GM21515 (cell line): ENCODE measurements at regions not wholly inside any gene's neighbourhood (a gene's known extent, or its start where the extent isn't known, plus 50 kb on each side); places are given as distances from the start of the nearest gene placed in this dataset.
"Not testable (repeated sequence)": the region's sequence is repeated elsewhere in the genome, so short reads cannot be mapped to it uniquely, and the experiment has no call there.

Experiments used
- ATAC-seq: cut with Tn5 transposase; IDR thresholded peaks from one replicate; pipeline ENCODE4 v1.9.1; 2021; ENCODE audit not compliant: unreplicated experiment

DNA sequence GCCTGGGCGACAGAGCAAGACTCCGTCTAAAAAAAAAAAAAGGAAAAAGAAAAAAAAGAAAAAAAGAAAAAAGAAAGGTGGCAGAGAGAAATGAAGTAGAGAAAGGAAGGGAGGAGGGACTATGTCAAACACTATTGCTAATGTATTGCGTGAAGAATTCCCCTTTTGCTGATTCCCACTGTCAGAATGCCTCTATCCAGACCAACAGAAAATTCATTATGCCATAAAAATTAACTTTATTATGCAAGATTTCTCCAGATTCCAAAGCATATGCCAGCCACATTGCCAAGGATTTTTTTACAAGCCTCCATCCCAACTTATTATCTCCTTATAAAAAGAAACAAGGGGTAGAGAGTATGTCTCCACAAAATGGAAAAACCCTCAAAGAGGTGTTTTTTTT lies 209.3 kb downstream of the MTERF1 start:
- ATAC-seq, result no peak

DNA sequence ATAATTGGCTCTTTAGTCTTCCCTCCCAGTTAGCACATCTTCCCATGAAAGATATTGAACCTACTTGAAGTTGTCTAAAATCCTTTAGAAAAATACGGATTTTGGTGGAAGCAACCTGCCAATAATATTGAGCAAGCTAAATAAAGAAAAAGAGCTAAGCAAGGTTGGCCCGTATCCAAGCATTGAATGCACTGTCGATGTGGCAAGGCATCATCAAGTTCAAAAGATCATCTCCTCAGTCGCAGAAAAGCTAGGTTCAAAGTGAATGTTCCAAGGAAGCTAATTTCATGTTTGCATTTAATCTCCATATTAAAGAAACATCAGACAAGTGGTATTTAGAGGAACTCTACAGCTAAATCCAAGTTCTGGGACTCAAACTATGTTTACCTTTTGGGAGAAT lies 206.0 kb downstream of the MTERF1 start:
- ATAC-seq, result no peak

DNA sequence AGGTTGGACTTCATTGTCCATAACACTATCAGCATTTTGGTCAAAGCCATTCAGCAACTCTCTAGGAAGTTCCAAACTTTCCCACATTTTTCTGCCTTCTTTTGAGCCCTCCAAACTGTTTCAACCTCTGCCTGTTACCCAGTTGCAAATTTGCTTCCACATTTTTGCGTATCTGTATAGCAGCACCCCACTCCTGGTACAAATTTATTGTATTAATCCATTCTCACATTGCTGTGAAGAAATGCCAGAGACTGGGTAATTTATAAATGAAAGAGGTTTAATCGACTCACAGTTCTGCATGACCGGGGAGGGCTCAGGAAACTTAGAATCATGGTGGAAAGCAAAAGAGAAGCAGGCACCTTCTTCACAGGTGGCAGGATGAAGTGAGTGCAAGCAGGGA lies 198.8 kb downstream of the MTERF1 start:
- ATAC-seq, result no peak

DNA sequence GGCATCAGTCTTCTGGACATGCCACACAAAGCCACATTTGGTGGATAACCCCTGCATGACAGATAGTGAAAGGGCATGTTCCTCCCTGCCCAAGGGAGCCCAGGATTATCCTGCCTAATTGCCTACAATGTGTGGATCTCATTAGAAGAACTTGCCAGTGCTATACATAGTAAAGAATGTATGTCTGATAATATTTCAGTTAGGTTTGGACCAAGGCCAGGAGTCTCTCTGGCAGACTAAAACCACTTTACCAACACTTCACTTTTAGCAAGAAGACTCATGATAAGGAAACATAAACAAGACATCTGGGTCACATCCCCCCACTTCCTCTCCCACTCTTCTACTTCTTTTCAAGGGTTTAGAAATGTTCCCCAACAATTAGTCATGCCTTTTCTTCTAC lies 196.7 kb downstream of the MTERF1 start:
- ATAC-seq, result no peak

DNA sequence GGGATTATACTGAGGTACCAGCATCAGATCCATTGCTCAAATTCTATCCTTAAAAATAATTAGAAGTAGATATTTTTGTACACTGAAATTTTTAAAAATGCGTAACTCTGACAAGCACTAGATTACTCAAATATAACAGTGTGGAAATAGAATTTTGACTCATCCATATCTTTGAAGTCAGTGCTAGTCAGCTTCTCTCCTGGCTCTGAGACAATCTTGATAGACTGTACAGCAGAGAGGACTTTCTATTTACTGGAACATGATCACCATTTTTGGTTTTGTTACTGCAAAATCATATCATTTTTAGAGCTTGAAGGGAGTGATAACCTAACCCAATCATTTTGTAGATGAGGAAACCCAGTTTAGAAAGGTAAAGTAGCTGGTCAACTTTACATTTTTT lies 195.0 kb downstream of the MTERF1 start:
- ATAC-seq, result no peak

DNA sequence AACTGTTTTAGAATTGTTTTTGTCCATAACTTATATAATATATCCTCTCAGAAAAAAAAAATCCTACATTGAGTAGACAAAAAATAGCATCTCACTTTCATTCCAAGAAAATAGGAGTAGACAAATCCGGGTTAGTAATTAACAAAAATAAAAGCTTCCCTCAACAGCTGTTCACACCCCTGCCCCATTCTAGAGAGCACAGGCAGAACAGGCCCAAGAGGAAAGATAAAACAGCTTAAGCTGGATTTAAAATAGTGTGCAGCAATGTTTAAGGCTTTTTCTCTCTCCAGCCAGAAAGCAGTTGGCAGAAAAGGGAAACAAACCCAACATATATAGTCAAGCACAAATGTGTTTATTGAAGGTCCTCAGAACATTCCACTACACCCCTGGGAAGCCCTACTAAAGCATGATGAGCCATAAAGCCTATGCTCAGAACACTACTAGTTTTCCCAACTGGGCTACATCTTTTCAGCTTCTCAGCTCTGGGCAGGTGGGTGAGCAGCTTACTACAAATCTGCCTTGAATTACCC lies 189.9 kb downstream of the MTERF1 start:
- no peak for ATAC-seq

DNA sequence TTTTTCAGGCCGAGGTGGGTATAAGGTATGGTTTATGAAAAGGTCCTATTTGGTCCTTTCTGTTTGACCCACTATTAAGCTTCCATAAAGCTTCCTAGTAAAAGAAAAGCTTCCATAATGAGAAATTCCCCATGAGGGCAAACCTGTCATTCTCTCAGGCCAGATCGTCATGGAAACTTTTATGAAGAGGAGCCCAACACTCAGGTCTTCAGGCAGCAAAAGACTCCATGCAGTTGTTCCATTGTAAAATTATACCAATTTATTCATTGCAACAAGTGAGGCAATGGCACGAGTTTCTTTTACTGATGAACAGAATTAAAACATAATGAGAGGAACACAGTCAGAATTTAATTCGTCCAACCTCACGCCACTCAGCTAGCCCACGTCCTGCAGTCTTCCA lies 188.6 kb downstream of the MTERF1 start:
- ATAC-seq, result no peak

DNA sequence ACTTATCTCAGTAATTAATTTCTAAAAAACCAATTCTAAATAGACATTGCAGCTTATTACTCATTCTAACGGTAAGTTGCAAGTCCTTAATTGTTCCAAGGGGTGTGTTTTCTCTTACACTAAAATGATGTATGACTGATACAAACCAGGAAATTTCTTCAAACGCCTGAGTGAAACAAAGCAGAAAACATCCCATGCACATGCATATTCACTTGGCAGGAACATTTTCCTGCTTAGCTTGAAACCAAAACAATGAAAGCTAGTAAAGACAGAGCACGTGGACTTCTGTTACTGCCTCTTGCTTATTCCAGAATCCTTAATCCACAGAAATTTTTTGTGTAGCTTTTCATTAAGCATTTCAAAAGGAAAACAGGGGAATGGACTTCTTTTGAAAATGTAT lies 187.7 kb downstream of the MTERF1 start:
- ATAC-seq, result no peak

DNA sequence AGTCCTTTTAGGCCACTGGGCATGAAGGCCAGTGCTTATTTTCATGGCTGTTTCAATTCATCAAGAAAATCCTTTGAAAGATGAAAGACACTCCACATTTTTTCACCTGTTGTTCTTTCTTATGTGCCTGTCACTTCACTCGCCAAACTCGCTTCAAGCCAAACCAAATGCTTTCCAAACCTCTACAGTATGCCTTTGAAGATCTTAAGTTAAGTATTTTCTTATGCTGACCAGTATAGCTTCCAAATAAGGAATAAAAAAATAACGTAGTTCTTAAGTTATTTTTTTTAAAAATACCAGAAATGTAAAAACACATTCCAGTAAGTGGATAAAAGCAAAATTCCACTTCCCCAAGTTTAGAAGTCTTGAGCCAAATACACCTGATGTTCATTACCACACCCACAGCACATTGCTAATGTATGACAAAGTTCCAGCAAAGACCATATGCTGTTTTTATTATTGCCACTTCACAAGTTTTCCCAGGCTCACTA lies 186.1 kb downstream of the MTERF1 start:
- ATAC-seq, result no peak

DNA sequence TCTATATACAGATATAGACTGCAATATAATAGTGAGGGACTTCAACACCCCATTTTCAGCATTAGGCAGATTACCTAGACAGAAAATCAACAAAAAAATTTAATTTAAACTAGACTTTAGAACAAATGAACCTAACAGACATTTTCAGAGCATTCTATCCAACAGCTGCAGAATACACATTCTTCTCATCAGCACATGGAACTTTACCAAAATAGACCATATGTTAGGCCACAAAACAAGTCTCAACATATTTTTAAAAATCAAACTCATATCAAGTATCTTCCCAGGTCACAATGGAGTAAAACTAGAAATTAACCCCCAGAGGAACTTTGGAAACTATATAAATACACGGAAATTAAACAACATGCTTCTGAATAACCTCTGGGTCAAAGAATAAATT lies 169.6 kb downstream of the MTERF1 start:
- no peak for ATAC-seq

DNA sequence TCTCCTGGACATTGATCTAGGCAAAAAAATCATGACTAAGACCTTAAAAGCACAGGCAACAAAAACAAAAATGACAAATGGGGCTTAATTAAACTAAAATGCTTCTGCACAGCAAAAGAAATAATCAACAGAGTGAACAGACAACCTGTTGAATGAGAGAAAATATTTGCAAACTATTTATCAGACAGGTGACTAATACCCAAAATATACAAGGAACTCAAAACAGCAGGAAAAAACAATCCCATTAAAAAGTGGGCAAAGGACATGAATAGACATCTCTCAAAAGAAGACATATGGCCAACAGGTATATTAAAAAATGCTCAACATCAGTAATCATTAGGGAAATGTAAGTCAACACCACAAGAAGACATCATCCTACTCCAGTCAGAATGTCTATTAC lies 166.8 kb downstream of the MTERF1 start:
- no peak for ATAC-seq

DNA sequence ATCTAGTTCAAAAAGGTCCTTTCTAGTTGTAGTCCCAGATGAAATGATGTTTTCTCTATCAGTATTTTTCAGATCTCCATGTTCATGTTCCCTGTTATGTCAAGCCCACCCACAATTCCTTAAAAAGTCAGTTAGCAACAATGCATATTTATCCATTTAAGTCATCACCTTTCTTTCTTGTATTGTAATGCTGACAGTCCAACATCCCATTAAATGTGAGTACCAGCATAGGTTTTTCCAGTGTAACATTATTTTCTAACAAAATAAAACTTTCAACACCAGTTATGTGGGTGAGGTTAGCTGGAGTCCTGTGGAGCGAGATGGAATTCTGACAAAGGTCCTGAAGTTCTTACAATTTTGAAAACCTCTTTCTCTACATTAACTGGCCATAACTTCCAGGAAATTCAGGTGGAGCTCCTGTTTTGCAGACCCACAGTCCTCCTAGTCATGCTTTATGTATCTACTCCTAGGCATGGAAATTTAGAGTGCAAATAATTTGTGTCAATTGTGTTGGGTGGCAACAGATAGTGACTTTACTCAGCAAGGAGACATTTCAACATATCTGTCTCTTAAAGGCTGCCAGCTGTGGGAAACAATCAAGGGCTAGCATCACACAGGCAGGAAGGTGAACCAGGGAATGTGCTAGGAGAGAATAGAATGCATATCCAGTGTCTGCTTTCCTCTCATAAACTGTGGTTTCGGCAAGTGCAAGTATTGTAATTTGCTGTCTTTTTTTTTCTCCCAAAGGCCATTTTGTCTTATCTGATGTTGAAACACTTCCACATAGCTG lies 162.6 kb downstream of the MTERF1 start:
- ATAC-seq, result no peak

DNA sequence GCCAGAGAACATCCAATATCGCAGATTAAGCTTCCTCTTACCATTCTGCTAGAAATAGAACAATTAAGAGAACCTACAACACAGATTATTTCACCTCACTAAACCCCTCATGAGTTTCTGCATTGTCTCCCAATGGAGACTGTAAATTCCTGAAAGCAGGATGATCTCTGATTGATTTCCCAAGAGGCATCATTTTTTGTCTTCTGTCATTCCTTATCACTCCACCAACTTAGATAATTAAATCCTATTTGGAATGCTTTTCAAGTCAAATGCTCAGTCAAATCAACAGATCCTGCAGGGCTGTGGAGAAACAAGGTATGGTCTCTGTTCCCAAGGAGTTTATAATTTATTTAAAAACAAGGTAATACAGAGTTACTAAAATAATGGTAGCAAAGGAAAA lies 161.5 kb downstream of the MTERF1 start:
- ATAC-seq, result no peak

DNA sequence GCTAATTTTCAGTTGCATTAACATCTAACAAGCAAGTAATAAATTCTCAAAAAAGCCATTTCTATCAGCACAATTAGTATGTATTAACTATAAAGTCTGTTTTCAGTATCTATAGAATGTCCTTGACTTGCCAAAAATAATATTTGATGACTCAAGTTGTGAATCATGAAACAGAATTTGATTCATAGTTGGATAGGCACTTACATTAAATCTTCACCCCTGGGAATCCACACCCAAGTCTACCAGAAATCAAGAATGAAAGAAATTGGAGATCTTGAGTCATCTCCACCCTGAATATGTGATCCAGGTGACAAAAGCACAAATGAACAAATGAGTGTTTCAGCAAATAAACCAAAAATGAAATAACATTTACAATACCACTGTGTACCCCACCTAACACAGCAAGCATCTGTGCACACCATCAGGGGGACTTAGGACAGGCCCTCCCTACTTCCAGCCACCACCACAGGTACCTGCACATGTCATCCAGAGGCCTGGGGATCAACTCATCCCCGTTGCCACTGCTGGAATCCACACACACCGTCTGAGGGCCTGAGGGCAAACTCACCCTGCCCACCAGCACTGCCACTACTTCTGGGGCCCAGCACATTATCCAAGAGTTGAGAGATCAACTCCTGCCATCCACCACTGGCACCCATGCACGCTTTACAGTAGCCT lies 160.1 kb downstream of the MTERF1 start:
- ATAC-seq, result no peak

DNA sequence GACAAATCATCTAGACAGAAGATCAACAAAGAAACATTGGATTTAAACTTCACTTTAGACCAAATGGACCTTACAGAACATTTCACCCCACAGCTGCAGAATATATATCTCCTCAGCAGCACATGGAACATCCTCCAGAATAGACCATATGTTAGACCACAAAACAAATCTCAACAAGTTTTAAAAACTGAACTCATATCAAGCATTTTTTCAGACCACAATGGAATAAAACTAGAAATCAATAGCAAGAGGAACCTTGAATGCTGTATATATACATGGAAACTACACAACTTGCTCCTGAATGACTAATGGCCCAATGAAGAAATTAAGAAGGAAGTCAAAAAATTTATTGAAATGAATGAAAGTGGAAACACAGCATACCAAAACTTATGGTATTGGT lies 157.7 kb downstream of the MTERF1 start:
- ATAC-seq, result no peak

DNA sequence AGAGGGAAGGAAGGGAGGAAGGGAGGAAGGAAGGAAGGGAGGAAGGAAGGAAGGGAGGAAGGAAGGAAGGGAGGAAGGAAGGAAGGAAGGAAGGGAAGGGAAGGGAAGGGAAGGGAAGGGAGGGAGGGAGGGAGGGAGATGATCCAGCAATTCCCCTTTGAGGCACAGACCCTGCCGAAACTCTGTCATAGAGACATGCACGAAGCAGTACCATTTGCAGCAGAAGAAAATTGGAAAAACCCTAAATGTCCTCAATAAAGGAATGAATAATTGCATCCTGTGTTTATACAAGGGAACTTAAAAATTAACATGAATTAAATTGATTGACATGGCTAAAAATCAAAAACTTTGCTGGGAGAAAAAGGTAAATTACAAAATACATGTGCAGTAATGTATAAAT lies 151.5 kb downstream of the MTERF1 start:
- not testable (repeated sequence) for ATAC-seq

DNA sequence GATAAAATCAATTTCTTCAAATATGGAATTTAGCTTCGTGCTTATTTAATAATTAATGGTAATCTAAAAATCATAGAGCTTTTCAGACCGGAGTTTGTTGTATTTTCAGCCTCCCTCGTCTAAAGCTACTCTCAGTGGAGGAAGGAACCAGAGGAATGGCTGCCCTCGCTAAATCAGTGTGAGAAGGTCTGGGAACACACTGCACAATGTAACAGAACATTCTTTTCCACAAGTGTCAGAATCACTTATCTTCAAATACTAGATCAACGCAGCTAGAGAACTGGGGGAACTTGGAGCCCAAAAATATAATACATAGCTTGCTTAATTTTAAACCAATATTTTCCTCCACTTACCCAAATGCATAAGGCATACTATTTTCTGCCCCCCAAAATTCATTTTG lies 148.5 kb downstream of the MTERF1 start:
- no peak for ATAC-seq

DNA sequence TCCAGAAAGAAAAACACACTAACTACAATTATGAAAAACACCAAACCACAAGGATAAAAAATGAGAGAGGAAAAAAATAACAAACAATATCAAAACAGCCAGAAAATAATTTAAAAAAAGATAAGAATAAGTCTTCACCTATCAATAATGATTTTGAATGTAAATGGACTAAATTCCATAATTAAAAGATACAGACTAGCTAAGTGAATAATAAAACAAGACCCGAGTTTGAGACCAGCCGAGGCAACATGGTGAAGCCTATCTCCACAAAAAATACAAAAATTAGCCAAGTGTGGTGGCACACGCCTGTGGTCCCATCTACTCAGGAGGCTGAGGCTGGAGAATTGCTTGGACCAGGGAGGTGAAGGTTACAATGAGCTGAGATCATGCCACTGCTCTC lies 131.1 kb downstream of the MTERF1 start:
- no peak for ATAC-seq

DNA sequence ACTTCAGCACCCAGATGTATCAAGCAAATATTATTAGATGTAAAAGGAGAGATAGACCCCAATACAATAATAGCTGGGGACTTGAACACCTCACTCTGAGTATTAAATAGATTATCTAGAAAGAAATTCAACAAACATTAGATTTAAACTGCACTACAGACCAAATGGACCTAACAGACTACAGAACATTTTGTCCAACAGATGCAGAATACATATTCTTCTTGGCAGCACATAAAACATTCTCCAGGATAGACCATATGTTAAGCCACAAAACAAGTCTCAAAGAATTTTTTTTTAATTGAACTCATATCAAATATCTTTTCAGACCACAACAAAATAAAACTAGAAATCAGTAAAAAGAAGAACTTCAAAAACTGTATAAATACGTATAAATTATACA lies 130.4 kb downstream of the MTERF1 start:
- ATAC-seq, result no peak

DNA sequence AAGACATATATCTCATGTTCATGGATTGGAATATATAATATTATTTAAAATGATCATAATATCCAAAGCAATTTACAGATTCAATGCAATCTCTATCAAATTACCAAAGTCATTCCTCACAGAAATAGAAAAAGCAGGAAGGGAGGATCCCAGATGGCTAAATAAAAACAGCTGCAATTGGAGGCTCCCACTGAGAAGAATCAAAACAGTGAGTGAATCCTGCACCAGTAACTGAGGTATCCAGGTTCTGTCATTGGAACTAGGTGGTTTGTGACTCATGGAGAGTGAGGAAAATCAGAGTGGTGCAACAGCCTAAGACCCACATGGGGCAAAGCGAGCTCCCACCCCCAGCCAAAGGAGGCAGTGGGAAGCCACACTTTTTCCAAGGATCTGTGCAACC lies 128.4 kb downstream of the MTERF1 start:
- no peak for ATAC-seq

DNA sequence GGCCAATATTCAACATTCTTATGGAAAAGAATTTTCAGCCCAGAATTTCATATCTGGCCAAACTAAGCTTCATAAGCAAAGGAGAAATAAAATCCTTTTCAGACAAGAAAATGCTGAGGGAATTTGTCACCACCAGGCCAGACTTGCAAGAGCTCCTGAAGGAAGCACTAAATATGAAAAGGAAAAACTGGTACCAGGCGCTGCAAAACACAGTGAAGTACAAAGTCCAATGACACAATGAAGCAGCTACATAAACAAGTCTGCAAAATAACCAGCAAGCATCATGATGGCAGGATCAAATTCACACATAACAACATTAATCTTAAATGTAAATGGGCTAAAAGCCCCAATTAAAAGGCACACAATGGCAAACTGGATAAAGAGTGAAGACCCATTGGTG lies 126.2 kb downstream of the MTERF1 start:
- not testable (repeated sequence) for ATAC-seq

DNA sequence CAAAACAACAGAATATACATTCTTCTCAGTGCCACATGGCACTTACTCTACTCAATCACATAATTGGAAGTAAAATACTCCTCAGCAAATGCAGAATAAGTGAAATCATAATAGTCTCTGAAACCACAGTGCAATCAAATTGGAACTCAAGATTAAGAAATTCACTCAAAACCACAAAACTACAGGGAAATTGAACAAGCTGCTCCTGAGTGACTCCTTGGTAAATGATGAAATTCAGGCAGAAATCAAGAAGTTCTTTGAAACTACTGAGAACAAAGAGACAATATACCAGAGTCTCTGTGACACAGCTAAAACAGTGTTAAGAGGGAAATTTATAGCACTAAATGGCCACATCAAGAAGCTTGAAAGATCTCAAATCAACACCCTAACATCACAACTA lies 125.4 kb downstream of the MTERF1 start:
- not testable (repeated sequence) for ATAC-seq
